ENCODE measurements at regions not wholly inside any gene's neighbourhood (a gene's known extent, or its start where the extent isn't known, plus 50 kb on each side); places are given as distances from the start of the nearest gene placed in this dataset.

- no peak for TF ChIP-seq CHD7 (IDR thresholded peaks at IDR 0.05; ENCODE audit: insufficient replicate concordance, low read length)
- TF ChIP-seq TBP (IDR thresholded peaks at IDR 0.05; ENCODE audit: low read depth, low read length), result no peak
- TF ChIP-seq MAFK (IDR thresholded peaks at IDR 0.05; ENCODE audit: low read depth, low read length), result no peak
- no peak for TF ChIP-seq RBBP5 (IDR thresholded peaks at IDR 0.05; ENCODE audit: borderline replicate concordance, low read depth, low read length)
- no peak for TF ChIP-seq TAF1 (IDR thresholded peaks at IDR 0.05; ENCODE audit: low read depth, low read length)
- TF ChIP-seq RXRA (IDR thresholded peaks at IDR 0.05; ENCODE audit: insufficient read depth, low read depth, low read length), result no peak
- no peak for TF ChIP-seq EP300 (IDR thresholded peaks at IDR 0.05; ENCODE audit: borderline replicate concordance in 1 of 2, low read depth in 2 of 2, low read length in 2 of 2)
- TF ChIP-seq SIRT6 (IDR thresholded peaks at IDR 0.05; ENCODE audit: low read length), result no peak
- TF ChIP-seq CBX5 (IDR thresholded peaks at IDR 0.05; ENCODE audit: low read depth, low read length), result no peak
- TF ChIP-seq NANOG (IDR thresholded peaks at IDR 0.05; ENCODE audit: insufficient read depth, low read depth, low read length, poor library complexity, severe bottlenecking), result no peak
- no peak for TF ChIP-seq FOSL1 (IDR thresholded peaks at IDR 0.05; ENCODE audit: insufficient read depth, low read depth, low read length)
Measured at GRCh38 chr3:152192936-152193672, 75.6 kb upstream of the MBNL1 start (continued).
